ENCODE measurements at regions not wholly inside any gene's neighbourhood (a gene's known extent, or its start where the extent isn't known, plus 50 kb on each side); places are given as distances from the start of the nearest gene placed in this dataset.

- no peak overlapping the region for H3K4me3 ChIP-seq
- peaks cover 4% of the 10 kb centered on the region for H3K9me3 ChIP-seq (replicated peaks)
- no peaks in the 10 kb centered on the region for H3K4me1 ChIP-seq
- no peak for TF ChIP-seq CTCF (IDR thresholded peaks at IDR 0.05; ENCODE audit: borderline replicate concordance)
- intact Hi-C loops (cut with micrococcal nuclease), result no loop called here
- H3K36me3 ChIP-seq, result no peaks in the 10 kb centered on the region
- no peak overlapping the region for H3K27ac ChIP-seq (replicated peaks)
- H3K27me3 ChIP-seq (ENCODE audit: low read depth), result no peaks in the 10 kb centered on the region
- no peak for DNase-seq
Measured at GRCh38 chr6:9064156-9064555, 628.8 kb upstream of the SLC35B3 start.

DNA sequence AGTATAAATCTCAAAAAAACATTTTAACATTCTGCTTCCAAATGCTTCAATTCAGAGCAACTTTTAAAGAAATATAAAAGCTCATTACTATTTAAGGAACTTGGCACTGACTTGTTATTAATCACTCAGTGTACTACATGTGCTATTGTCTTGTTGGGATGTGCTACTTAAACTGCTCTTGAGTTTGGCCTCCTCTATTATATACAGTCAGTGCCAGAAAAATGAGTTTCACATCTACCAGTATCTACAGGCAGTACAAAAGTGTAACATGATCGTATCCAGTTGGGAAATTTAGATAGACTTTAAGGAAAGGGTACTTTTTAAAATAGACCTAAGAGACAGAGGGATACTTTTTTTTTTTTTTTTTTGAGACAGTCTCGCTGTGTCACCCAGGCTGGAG is 627.3 kb upstream of the SLC35B3 start:
- Histone ChIP-seq H3K27me3 (ENCODE audit: low read depth) (no peaks in the 10 kb centered on the region), H3K4me3 (no peak overlapping the region), H3K36me3 (no peaks in the 10 kb centered on the region), H3K4me1 (no peaks in the 10 kb centered on the region), H3K27ac (replicated peaks) (no peak overlapping the region), H3K9me3 (replicated peaks) (no peaks in the 10 kb centered on the region)
- no peak for DNase-seq
- no peak for TF ChIP-seq CTCF (IDR thresholded peaks at IDR 0.05; ENCODE audit: borderline replicate concordance)
- intact Hi-C loops (cut with micrococcal nuclease), result no loop called here

DNA sequence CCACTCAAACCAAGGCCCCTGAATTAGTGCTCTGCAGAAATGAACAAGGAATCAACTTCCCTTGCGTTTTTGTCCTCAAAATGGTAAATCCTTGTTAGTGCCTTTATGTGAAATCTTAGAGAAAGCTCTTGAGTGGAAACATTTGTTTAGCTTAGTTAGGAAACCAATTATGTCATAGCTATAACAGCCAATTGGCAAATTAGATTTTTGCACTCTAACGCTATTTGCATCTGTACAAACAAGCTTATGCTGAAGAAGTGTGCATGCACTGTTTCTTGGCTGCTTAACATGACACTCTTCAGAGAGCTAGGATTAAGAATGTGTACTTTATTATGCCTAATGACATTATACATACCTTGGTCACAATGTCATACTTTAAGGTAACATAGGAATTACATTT is 622.6 kb upstream of the SLC35B3 start:
- H3K27me3 ChIP-seq (ENCODE audit: low read depth), result no peaks in the 10 kb centered on the region
- TF ChIP-seq CTCF (IDR thresholded peaks at IDR 0.05; ENCODE audit: borderline replicate concordance), result no peak
- intact Hi-C loops (cut with micrococcal nuclease), result no loop called here
- H3K4me3 ChIP-seq, result no peak overlapping the region
- H3K36me3 ChIP-seq, result no peaks in the 10 kb centered on the region
- no peaks in the 10 kb centered on the region for H3K4me1 ChIP-seq
- H3K9me3 ChIP-seq (replicated peaks), result no peaks in the 10 kb centered on the region
- no peak overlapping the region for H3K27ac ChIP-seq (replicated peaks)
- DNase-seq, result no peak

DNA sequence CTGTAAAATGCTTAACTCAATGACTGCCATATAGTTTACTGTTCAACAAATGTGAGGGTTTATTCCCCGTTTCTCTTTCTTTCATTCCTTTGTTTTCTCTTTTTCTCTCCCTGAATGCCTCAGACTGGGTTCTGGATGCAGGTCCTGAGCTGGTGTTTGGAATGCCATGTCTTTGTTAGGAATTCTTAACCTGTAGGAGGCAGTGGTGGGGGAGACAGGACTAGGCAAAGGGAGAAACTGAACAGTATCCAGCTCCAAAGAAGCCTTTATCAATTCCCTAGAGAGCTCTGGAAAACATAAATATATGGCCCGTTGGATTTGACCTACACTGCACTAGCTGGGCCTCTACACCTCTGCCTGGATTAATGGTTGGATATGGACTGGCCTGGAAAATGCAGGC is 621.2 kb upstream of the SLC35B3 start:
- Histone ChIP-seq H3K4me3 (no peak overlapping the region), H3K9me3 (replicated peaks) (no peaks in the 10 kb centered on the region), H3K27ac (replicated peaks) (no peak overlapping the region), H3K36me3 (no peaks in the 10 kb centered on the region), H3K27me3 (ENCODE audit: low read depth) (no peaks in the 10 kb centered on the region), H3K4me1 (no peaks in the 10 kb centered on the region)
- TF ChIP-seq CTCF (IDR thresholded peaks at IDR 0.05; ENCODE audit: borderline replicate concordance), result no peak
- no peak for DNase-seq
- intact Hi-C loops (cut with micrococcal nuclease), result no loop called here

- DNase-seq, result no peak
- intact Hi-C loops (cut with micrococcal nuclease), result no loop called here
- no peaks in the 10 kb centered on the region for H3K36me3 ChIP-seq
- H3K4me1 ChIP-seq, result no peaks in the 10 kb centered on the region
- H3K27me3 ChIP-seq (ENCODE audit: low read depth), result no peaks in the 10 kb centered on the region
- no peak overlapping the region for H3K4me3 ChIP-seq
- H3K27ac ChIP-seq (replicated peaks), result no peak overlapping the region
- peaks cover 17% of the 10 kb centered on the region for H3K9me3 ChIP-seq (replicated peaks)
- no peak for TF ChIP-seq CTCF (IDR thresholded peaks at IDR 0.05; ENCODE audit: borderline replicate concordance)
Measured at GRCh38 chr6:9044426-9044825, 609.1 kb upstream of the SLC35B3 start.

GRCh38 chr6:9040718-9041117 is 605.4 kb upstream of the SLC35B3 start:
- no peak overlapping the region for H3K27ac ChIP-seq (replicated peaks)
- no peaks in the 10 kb centered on the region for H3K36me3 ChIP-seq
- H3K4me3 ChIP-seq, result no peak overlapping the region
- TF ChIP-seq CTCF (IDR thresholded peaks at IDR 0.05; ENCODE audit: borderline replicate concordance), result no peak
- no peaks in the 10 kb centered on the region for H3K4me1 ChIP-seq
- no peaks in the 10 kb centered on the region for H3K27me3 ChIP-seq (ENCODE audit: low read depth)
- DNase-seq, result no peak
- peaks cover 17% of the 10 kb centered on the region for H3K9me3 ChIP-seq (replicated peaks)
- intact Hi-C loops (cut with micrococcal nuclease), result no loop called here

Data from left ventricle myocardium inferior (tissue), 1 donor.